GM12875 (cell line): ENCODE measurements at regions not wholly inside any gene's neighbourhood (a gene's known extent, or its start where the extent isn't known, plus 50 kb on each side); places are given as distances from the start of the nearest gene placed in this dataset.

Source experiments
- H3K4me3 ChIP-seq: one replicate; pipeline ENCODE4 v1.5.1; 2011; ENCODE audit warnings: low read depth, low read length, control low read depth
- TF ChIP-seq, protein P1 (sequence below): IDR thresholded peaks from 2 replicates; pipeline ENCODE4 v1.5.1; 2011; ENCODE audit warnings: low read depth, mild to moderate bottlenecking, control low read depth, inconsistent platforms, low read length, moderate library complexity, borderline replicate concordance; ENCODE audit not compliant: insufficient read depth

DNA sequence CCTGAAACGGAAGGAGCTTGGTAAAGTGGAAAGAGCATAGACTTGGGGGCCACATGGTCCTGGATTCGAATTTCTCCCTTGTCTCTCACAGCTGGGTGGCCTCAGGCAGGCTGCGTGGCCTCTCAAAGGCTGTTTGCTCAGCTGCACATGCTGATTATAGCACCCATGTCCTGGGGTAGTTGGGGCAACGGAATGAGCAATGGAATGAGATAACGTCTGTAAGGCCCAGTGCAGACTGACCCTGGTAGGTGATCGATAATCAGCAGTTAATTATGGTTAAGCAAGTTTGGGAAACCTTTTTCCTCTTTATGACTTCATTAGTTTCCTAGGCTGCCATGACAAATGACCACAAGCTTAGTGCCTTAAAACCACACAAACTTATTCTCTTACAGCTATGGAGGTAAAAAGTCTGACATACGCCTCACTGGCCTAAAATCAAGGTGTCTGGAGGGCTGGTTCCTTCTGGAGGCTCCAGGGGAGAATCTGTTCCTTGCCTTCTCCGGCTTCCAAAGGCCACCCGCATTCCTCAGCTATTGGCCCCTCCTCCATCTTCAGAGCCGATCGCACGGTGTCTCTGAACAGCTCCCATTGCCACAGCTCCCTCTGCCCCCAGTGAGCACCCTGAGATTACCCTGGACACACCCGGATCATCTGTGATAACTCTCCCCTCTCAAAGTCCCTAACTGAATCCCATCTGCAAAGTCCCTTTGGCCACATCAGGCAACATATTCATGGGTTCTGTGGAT lies 294.9 kb upstream of the FOXF1 start:
- TF ChIP-seq, protein P1, sequence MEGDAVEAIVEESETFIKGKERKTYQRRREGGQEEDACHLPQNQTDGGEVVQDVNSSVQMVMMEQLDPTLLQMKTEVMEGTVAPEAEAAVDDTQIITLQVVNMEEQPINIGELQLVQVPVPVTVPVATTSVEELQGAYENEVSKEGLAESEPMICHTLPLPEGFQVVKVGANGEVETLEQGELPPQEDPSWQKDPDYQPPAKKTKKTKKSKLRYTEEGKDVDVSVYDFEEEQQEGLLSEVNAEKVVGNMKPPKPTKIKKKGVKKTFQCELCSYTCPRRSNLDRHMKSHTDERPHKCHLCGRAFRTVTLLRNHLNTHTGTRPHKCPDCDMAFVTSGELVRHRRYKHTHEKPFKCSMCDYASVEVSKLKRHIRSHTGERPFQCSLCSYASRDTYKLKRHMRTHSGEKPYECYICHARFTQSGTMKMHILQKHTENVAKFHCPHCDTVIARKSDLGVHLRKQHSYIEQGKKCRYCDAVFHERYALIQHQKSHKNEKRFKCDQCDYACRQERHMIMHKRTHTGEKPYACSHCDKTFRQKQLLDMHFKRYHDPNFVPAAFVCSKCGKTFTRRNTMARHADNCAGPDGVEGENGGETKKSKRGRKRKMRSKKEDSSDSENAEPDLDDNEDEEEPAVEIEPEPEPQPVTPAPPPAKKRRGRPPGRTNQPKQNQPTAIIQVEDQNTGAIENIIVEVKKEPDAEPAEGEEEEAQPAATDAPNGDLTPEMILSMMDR = no peak
- H3K4me3 ChIP-seq = no peak overlapping the region

DNA sequence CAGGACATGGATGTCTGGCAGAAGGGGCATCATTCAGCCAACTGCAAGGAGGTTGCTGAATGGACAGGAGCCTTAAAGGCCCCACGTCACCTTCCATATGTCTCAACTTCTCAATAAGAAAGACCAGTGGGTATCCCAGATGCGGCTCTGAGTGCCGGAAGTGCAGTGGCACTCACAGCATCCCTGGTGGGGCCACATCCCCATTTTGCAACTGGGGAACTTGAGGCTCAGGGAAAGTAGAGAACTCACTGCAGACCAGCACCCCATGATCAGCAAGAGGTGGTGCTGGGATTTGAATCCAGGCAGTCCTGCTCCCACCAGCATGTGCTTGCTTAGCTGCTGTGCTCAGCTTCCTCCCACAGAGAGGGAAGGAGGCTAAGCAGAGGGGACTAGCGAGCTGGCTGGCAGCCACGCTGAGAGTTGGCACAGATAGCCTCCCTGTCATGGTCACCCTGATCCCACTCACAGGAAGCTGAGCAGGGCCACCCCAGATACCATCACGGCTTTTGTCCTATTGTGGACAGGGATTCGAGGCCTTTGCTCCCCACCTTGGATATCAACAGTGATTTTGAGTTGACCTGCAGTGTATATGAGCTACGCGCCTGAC lies 294.2 kb upstream of the FOXF1 start:
- TF ChIP-seq, protein P1 = no peak
- H3K4me3 ChIP-seq = no peak overlapping the region

DNA sequence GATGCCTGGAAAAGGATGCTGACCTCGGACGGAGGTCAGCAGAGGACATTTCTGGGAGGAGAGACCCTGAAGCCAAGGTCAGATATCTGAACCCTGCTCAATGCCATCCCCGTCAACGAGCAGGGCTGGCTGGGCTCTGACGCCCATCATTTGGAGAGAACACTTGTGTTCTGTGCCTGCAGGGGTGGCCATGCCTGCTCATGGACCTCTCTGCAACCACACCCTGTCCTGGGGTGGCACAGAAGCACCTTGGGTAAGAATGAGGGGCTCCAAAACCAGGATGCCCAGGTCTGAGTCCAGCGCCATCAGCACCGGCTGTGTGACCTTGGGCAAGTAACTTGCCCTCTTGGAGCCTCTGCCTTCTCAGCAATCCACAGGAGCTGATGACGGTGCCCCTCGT lies 293.7 kb upstream of the FOXF1 start:
- TF ChIP-seq, protein P1 = no peak
- no peak overlapping the region for H3K4me3 ChIP-seq

DNA sequence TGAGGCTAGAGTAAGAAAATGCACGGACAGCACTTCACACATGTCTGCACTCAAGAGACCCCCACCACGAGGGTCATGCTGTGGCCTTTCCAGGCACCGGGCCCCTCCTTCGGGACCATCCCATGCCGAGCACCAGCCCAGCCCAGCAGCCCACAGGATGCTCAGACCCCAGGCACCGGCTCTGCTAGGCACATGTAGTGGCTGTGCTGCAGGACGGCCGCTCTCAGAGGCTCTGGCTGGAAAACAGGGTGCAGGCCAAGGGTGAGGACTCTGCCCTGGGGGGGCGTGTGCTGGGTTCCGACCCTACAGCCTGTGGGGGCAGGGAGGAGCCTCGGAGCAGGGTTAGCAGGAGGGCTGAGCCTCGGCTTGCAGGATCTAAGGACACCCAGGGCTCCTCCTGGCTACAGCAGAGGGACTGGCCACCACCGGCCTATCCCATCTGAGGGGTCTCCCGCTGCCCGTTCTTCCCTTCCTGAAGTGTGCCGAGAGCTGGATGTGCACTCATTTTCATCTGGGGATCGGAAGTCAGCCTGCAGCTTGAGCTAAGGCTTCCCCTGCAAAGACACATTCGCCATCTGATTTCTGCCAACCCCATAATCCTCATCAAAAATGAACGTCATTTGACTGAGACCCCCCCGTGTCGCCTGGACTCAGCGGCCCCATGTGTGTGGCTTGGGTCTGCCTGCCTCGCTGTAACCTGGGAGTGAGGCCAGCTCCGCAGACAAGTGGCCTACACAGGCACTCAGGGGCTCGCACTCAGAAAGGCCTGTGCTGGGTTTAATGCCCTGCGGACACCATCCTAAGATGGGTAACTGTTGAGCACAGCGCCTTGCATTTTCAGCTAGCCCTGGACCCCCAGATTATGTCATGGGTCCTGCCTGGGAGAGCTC lies 293.1 kb upstream of the FOXF1 start:
- no peak overlapping the region for H3K4me3 ChIP-seq
- TF ChIP-seq, protein P1 = no peak

DNA sequence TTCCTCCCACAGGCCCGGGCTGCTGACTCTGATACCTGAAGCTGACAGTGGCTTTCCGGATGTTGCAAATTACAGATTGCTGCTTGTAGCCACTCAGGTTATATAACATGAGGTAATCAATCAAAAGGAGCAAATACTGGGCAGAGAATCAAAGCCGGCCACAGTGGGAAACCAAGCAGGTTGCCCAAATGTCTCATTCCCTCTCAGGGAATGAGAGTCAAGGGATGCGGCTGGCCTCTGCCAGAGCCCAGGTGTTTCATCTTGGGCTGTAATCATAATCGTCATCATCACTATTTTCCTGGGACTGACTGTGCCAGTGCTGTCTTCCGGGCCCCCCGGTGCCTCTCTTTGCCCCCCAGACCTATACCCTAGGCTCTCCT lies 292.4 kb upstream of the FOXF1 start:
- H3K4me3 ChIP-seq = no peak overlapping the region
- TF ChIP-seq, protein P1 = no peak

DNA sequence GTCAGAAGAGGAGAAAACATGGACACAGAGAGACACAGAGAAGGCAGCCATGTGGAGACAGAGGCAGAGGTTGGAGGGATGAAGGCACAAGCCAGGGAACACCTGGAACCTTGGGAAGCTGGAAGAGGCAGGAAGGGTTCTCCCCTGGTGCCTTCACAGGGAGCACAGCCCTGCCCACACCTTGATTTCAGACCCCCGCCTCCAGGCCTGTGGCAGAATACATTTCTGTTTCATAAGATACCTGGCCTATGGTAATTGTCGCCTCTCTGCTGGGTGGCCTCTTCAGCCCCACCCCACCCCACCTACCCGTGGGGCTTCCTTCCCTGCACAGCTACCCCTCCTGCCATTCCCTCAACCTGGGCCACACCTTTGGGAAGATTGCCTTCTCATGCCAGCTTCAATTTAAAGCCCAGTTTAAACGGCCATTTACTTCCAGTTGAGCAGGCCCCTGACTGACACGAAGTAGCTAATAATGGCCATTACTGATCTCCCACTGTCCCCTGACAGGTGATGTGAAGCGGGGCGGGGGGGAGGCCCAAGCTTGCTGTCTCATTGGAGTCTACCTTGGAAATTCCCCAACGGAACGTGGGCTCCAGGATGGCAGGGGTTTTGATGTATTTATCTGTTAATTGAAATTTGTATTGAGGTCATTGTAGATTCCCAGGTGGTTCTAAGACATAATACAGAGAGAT lies 291.7 kb upstream of the FOXF1 start:
- H3K4me3 ChIP-seq = no peak overlapping the region
- TF ChIP-seq, protein P1 = no peak
